GM08714 (cell line): ENCODE measurements at regions not wholly inside any gene's neighbourhood (a gene's known extent, or its start where the extent isn't known, plus 50 kb on each side); places are given as distances from the start of the nearest gene placed in this dataset.

Experiments
- H3K4me3 ChIP-seq: fragments of 200-500 bp; sonication (Bioruptor generic); 2 replicates; pipeline ENCODE4 v1.5.1; 2014; ENCODE audit warnings: mild to moderate bottlenecking, low read length, inconsistent platforms
- ZNF274 ChIP-seq: IDR thresholded peaks from 2 replicates; pipeline ENCODE4 v1.6.1; 2012; ENCODE audit warnings: mild to moderate bottlenecking, low read depth, low read length

DNA sequence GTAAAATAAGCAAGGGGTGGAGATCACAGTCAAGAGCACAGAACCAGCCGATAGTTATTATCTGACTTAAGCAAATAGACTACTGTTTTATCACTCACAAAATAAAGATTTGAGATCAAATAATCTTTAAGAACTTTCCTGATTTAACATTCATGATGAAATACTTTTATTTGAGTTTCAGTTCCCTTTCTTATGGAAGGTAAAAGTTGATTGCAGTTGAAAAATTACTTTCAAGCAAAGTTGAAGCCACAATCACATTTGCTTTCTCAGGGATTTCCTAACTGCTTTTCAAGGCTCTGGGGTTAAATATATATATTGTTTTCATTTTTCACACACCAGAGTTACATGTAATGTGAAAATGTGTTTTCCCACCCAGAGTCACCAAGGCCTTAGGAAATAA lies 599.5 kb downstream of the KCNJ3 start:
- no peak overlapping the region for H3K4me3 ChIP-seq
- no peak for TF ChIP-seq ZNF274

DNA sequence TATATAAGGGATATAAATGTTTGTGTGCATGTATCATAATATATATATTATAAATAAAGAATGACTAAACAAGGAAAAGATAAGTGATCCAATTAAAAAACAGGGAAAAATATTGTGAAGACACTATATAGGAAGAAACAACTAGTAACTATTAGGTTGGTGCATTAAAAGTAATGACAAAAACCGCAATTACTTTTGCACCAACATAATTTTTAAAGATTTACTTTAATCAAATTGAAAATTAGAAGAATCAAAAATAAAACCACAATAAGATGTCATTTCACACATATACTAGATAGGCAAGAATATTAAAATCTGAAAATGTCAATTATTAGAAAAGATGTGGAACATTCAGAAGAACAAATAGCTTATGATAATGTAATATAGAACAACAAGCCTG lies 595.9 kb downstream of the KCNJ3 start:
- no peak overlapping the region for H3K4me3 ChIP-seq
- no peak for TF ChIP-seq ZNF274

DNA sequence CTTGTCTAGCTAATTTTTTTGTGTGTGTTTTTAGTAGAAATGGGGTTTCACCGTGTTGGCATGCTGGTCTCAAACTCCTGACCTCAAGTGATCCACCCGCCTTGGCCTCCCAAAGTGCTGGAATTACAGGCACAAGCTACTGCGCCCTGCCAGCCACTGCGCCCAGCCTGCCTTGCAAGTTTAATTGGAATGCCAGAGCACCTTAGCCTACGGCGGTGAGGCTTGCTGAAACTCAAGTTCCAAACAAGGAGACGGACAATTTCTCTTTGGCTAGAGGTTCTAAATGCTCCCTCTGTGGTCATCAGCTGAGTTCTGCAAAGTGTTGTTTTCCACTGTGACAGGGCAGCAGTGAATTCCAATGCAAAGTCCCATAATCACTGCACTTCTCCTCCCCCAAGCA lies 583.4 kb downstream of the KCNJ3 start:
- no peak for TF ChIP-seq ZNF274
- H3K4me3 ChIP-seq, result no peak overlapping the region

DNA sequence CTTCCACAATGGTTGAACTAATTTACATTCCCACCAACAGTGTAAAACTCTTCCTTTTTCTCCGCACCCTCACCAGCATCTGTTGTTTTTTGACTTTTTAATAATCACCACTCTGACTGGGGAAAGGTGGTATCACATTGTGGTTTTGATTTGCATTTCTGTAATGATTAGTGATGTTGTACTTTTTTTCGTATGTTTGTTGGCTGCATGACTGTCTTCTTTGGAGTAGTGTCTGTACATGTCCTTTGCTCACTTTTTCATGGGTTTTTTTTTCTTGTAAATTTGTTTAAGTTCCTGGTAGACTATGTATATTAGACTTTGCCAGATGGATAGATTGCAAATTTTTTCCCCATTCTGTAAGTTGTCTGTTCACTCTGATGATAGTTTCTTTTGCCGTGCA lies 574.8 kb downstream of the KCNJ3 start:
- TF ChIP-seq ZNF274, result no peak
- H3K4me3 ChIP-seq, result no peak overlapping the region

DNA sequence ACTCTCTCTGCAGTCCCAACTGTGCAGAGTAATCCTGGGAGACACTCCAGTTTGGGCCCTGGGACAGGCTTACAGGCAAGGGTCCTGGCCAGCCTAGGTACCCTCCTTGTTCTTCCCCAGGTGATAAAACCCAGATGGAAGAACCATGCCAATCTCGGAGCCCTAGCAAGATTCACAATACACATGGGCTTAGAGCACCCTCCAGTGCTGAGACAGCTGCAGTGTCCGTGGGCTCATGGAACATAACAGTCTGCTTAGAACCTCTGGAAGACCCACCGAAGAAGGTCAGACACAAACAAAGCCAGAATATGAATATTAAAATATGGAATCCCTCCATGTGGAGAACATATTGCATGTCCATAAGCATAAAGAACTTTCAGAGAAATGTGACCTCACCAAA lies 568.1 kb downstream of the KCNJ3 start:
- TF ChIP-seq ZNF274, result no peak
- no peak overlapping the region for H3K4me3 ChIP-seq

DNA sequence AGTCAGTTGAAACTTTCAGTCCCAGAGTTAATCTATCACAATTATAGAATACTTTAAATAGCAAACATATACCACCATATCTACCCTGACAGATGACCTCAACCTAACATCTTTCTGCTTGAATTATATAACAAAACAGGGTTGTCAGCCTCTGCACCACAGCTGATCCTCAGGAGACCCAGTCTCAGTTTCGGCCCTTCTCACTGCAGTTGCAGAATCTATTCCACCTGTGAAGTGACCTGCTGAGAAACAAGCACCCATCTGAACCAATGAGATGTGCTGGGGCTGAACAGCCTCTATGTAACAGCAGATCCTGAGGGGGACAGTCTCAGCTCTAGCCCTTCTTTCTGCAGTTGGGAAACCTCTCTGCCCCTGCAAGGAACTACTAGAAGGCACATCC lies 567.6 kb downstream of the KCNJ3 start:
- no peak for TF ChIP-seq ZNF274
- H3K4me3 ChIP-seq, result no peak overlapping the region

DNA sequence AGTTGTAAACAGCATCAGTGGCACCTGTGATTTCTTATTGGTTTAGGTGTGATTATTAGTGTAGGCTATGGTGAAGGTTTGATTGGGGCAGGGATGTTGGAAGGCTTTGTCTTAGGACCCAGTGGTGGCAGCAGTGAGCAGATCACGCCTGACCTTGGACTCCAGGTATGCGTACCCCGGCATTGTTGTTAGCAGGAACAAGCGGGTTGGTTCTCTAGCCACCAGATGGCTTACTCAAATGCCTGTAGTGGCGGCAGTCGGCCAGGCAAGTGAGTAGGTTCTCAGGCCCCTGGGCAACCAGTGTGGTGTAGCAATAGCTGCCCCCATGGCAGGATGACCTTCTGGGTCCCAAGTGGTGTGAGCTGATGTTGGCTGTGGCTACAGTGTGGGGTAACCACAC lies 558.3 kb downstream of the KCNJ3 start:
- H3K4me3 ChIP-seq, result no peak overlapping the region
- no peak for TF ChIP-seq ZNF274

DNA sequence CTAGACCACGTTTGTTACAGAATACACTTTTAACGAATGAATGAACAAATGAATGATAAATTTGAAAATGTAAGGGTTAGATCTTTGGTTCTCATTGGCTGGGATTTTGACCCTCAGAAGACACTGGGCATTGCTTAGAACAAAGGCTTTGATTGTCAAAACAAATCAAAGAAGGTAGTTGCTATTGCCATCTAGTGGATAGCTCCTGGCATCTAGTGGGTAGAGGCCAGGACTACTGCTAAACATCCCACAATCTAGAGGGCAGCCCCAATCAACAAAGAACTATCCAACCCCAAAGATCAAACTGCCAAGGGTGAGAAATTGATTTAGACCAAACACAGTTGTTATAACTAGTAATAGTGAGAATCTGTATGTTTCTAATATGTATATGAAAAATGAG lies 552.3 kb downstream of the KCNJ3 start:
- TF ChIP-seq ZNF274, result no peak

DNA sequence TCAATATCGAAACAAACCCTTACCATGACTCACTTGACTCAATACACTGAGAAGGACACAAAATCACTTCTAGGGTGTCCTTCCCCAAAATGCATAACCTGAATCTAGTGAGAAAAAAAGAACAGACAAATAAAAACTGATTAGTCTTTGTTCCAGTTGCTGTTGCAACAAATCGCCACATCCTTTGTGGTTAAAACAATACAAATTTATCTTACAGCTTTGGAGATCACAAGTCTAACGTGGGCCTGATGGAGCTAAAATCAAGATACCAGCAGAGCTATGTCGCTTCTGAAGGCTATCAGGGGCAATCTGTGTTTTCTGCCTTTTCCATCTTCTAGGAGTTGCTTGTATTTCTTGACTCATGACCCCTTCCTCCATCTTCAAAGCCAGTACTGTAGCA lies 541.7 kb downstream of the KCNJ3 start:
- TF ChIP-seq ZNF274, result no peak
- H3K4me3 ChIP-seq, result no peak overlapping the region

More for the DNA sequence above, 552.3 kb downstream of the KCNJ3 start:
- no peak overlapping the region for H3K4me3 ChIP-seq

DNA sequence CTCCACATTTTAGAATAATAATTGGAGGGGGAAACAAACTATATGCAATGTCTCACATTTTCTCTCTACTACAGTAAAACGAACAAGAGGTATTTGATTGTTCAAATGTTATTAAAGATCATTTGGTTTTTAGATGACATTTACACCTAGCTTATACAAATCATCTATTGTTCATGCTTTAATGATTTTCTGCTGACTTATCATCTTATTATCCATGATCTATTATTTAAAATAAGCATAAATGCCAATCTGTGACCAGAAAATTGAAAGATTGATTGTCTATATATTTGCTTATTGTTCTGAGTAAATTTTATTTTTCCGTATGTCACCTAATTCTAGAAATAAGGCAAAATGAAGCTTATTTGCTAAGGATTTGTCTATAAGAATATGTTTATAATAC lies 537.2 kb downstream of the KCNJ3 start:
- no peak overlapping the region for H3K4me3 ChIP-seq
- no peak for TF ChIP-seq ZNF274

DNA sequence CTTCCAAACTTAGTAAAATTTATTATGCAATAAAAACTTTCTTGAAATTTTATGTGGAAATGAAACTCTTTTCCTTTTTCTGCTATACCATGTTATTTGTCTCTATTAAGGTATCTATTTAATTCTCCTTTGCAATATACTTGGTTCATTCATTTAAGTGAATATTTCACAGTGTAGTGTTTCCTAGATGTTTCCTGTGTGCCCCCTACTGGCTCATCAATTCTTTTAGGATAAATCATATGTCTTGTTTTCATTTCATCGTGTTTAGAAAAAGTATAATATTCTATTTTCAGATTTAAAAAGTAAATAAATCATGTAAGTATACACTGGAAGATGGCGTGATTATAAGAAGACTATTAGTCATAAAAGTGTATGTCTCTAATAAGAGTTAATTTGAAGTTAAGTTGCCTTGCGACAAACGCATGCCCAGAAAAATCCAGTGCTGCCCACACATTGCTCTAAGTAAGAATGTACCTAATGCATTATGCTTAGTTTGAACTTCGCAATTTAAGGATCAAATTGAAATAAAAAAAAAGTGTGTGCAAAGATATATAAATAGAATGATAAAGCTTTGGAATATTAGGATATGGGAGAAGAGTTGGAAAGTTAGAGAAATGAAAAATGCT lies 525.4 kb downstream of the KCNJ3 start:
- no peak overlapping the region for H3K4me3 ChIP-seq
- no peak for TF ChIP-seq ZNF274

DNA sequence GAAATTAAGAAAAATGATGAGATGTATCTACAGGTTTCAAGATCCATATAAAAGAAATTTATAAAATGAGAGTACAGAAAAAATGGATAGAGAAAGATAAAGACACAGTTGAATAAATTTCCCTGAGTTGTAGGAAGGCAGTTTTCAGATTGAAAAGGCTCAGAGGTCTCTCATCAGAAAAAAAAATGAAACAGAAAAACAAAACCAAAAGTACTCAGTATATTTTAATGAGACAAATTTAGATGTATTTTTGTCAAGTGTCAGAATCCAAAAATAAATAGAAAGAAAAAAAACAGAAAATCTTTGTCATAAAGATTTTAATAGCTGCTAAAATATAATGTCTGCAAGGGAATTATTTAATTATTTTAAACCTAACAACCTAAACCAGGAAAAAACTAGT lies 520.5 kb downstream of the KCNJ3 start:
- no peak overlapping the region for H3K4me3 ChIP-seq
- TF ChIP-seq ZNF274, result no peak

DNA sequence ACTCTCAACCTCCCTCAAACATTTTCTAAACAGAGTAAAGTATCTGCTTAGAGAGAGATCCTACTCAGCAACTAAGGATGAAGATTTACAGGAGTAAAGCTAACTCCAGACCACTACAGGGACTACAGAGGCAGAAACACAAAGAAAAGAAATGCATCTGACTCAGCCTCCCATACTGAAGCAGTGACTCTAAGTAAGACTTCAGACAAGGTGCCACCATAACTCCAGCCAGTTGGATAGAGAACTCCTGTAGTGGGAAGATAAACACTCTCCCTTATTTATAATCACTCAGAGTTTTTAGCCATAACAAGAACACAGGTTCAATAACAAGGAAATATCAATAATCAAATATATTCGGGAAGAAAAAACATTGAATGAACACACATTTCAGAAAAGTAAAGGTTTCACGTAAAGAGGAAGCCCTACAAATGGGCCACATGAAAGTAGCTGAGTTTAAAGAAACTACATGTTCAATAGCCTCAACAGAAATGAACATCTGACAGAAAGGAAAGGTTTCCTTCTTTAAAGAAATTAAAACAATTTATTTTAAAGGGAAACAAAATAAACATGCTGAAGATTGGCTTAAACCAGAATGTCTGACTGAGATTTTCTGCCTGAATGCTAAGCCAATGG lies 519.9 kb downstream of the KCNJ3 start:
- TF ChIP-seq ZNF274, result no peak
- H3K4me3 ChIP-seq, result no peak overlapping the region

DNA sequence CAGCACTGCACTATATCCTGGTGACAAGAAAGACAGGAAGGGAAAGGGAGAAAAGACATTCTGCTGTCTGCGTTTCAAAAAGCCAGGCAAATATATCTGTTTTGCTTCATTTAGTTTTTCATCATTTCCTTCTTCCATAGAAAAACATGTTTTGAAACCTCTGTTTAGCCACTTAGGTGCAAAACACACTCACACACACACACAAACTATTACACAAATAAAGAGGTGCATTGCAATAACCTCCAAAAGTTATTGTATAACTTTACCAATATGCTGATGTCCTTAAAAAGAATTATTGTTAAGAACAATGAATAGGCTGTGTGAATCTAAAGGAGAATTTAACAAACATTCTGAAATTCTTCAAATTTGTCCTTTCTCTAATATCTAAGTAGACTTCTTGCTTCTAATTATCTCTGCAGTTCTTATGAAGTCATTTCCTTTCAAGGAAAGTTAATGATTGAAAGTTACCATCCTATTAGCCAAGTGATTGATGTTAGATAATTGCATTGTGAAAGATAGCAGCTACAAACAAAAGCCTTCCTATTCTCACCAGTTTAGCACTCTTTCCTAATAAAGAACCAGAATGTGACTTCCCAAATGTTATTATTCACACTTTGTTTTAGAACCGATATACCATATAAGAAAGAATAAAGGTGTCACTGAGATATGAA lies 516.7 kb downstream of the KCNJ3 start:
- H3K4me3 ChIP-seq, result no peak overlapping the region
- no peak for TF ChIP-seq ZNF274

DNA sequence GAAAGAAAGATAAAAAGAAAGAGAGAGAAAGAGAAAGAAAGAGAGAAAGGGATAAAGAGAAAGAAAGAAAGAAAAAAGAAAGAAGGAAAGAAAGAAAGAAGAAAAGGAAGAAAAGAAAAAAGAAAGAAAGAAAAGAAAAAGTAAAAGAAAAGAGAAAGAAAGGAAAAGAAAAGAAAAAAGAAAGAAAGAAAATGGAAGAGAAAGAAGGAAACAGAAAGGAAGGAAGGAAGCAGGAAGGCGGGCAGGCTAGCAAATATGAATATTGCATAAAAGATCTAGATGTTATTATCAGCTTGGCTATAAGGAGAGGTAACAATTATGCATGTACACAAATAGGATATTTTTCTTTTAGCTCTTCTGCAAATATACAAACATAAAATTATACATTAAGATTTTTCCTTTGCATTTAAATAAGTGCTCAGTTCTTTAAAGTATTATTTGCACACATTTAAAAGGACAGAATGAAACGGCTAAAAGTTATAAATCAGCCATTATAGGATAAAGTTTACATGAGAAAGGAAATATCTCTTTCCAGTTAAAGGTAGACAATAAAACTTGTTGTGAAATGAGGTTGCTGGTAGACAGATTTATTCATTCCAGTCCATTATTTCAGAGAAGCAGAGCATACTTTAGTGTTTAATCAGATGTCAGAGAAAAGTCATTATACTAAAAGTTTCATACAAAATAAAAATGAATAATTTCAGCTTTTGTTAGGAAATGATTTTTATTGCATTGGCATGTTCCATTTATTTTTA lies 511.4 kb downstream of the KCNJ3 start:
- TF ChIP-seq ZNF274, result no peak

More for the DNA sequence above, 511.4 kb downstream of the KCNJ3 start:
- no peak overlapping the region for H3K4me3 ChIP-seq
